ENCODE measurements at regions not wholly inside any gene's neighbourhood (a gene's known extent, or its start where the extent isn't known, plus 50 kb on each side); places are given as distances from the start of the nearest gene placed in this dataset.

DNA sequence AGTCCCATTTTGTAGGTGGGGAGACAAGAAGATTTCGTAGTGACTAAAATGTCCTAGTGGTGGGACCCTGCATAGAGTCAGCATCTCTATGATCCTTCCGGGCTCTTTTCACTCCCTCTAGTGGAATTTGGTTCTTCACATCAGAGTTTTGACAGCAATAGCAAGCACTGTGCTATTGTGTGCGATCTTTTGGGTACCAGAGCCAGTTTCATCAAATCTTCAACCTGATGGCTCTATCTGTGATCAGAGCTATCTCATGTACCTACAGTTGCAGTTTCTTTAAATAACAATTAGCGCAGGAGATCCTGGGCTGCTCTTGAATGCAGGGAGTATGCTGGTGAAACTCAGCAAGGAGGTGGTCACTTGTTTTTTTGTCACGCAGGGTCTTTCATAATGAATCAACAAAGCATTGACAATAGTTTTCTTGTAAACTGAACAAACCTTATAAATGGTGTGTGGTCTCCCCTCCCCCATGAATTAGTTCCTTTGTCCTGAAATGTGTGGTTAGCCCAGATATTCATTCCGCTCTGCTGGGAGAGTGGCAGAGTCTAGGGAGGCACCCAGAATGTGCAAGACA, 257.2 kb upstream of the SOX2 start:
- TF ChIP-seq ZNF274 (IDR thresholded peaks at IDR 0.05; ENCODE audit: low read depth, low read length), result no peak
- no peak for TF ChIP-seq YY1 (IDR thresholded peaks at IDR 0.05; ENCODE audit: insufficient read depth, insufficient read length)

All from NT2/D1 (cell line).